Testis (tissue), 2 donors: ENCODE measurements at regions not wholly inside any gene's neighbourhood (a gene's known extent, or its start where the extent isn't known, plus 50 kb on each side); places are given as distances from the start of the nearest gene placed in this dataset.
A peak's percentile ranks its signal among the peaks of the same experiment; 100 is the strongest.

ENCODE experiments used
- DNase-seq: peaks from one replicate; pipeline ENCODE4 v3.0.0-alpha.2; 2019
- H3K27ac ChIP-seq, 2 donors: fragments of 200-600 bp; sonication (generic); one replicate each; pipeline ENCODE4 v1.5.1; 2019
- H3K27me3 ChIP-seq: fragments of 200-600 bp; sonication (generic); one replicate; pipeline ENCODE4 v1.5.1; 2019
- H3K36me3 ChIP-seq: fragments of 200-600 bp; sonication (generic); one replicate; pipeline ENCODE4 v1.5.1; 2017; ENCODE audit warnings: low read depth; ENCODE audit errors: missing control alignments
- H3K4me1 ChIP-seq: fragments of 200-600 bp; sonication (generic); one replicate; pipeline ENCODE4 v1.5.1; 2019
- H3K4me3 ChIP-seq, 2 donors: fragments of 200-600 bp; sonication (generic); one replicate each; pipeline ENCODE4 v1.5.1; 2017 to 2019
- H3K9me3 ChIP-seq: fragments of 200-600 bp; sonication (generic); one replicate; pipeline ENCODE4 v1.5.1; 2017
- POLR2A ChIP-seq: fragments of 450-650 bp; IDR thresholded peaks from one replicate; pipeline ENCODE4 v1.6.1; 2017; ENCODE audit warnings: antibody characterized with exemption, mild to moderate bottlenecking, moderate library complexity
- WGBS, 2 donors: methylation state at CpG; one replicate each; pipeline ENCODE4 v1.1.5; 2018; 5-methylcytosine and 5-hydroxymethylcytosine counted together
- intact Hi-C: fragments of 100-400 bp; cut with DNase I; formaldehyde crosslinking; loops from one replicate; pipeline ENCODE4 v1.15.1; 2023; ENCODE audit warnings: low total_unique reads
- TF ChIP-seq, protein P1 (sequence below), 3 experiments: fragments of 450-650 bp in 2 of 3; fragments of 200-600 bp in 1 of 3; sonication (generic) in 1 of 3; IDR thresholded peaks; one replicate each; pipeline ENCODE4 v1.5.1; 2016 to 2019; ENCODE audit warnings: antibody characterized with exemption in 3 of 3, mild to moderate bottlenecking in 2 of 3, moderate library complexity in 1 of 3

DNA sequence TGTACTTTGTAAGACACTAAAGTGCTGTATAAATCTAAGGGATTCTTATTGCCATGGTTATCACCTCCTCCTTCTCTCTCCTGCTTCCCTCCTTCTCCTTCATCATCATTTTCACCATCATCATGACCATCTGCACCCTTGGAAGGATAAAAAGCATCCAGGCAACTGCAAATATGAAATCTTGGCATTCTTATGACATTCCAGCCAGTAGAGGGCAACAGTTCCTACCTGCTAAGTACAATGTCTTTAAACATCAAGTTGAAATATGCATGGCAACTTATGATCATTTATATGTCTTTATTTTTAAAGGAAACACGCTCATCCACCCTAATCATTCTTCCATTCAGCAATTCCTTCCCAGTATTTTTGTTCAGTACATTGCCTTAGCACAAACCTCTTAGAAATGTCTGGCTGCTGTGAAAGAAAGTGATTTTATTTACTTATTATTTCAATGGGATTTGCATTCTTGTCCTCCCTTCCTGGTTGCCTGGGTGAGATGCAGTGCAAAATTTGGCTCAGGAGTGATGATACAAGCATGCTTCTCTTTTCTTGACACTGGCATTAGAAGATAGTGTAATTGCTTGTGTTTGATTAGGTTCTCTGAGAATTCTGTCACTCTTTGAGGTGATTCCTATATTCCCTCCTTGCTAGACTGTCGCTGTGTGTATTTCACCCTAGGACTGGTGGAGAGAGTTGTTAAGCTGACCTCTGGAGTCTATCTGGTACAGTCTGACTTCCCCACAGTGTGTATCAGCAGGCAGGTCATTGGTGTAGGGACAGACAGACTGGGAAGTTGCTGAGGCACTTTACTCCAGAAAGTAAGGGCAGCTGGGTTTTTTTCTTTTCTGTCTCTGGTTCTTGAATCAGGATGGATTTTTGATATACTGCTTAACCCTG is 188.5 kb upstream of the BMPER start:
- WGBS, 2 donors, result 66 to 85% methylated on average over 2 of the region's 2 CpGs
- Histone ChIP-seq H3K9me3 (no peaks in the 10 kb centered on the region), H3K36me3 (no peaks in the 10 kb centered on the region), H3K4me1 (no peaks in the 10 kb centered on the region), H3K27ac (no peak overlapping the region), H3K4me3 (no peak overlapping the region), H3K27me3 (no peaks in the 10 kb centered on the region)
- TF ChIP-seq POLR2A, result no peak
- TF ChIP-seq, protein P1, sequence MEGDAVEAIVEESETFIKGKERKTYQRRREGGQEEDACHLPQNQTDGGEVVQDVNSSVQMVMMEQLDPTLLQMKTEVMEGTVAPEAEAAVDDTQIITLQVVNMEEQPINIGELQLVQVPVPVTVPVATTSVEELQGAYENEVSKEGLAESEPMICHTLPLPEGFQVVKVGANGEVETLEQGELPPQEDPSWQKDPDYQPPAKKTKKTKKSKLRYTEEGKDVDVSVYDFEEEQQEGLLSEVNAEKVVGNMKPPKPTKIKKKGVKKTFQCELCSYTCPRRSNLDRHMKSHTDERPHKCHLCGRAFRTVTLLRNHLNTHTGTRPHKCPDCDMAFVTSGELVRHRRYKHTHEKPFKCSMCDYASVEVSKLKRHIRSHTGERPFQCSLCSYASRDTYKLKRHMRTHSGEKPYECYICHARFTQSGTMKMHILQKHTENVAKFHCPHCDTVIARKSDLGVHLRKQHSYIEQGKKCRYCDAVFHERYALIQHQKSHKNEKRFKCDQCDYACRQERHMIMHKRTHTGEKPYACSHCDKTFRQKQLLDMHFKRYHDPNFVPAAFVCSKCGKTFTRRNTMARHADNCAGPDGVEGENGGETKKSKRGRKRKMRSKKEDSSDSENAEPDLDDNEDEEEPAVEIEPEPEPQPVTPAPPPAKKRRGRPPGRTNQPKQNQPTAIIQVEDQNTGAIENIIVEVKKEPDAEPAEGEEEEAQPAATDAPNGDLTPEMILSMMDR (IDR thresholded peaks at IDR 0.05), result peak; percentile 28 to 52 (median 30)
- intact Hi-C loops, result no loop called here
- DNase-seq, result no peak

DNA sequence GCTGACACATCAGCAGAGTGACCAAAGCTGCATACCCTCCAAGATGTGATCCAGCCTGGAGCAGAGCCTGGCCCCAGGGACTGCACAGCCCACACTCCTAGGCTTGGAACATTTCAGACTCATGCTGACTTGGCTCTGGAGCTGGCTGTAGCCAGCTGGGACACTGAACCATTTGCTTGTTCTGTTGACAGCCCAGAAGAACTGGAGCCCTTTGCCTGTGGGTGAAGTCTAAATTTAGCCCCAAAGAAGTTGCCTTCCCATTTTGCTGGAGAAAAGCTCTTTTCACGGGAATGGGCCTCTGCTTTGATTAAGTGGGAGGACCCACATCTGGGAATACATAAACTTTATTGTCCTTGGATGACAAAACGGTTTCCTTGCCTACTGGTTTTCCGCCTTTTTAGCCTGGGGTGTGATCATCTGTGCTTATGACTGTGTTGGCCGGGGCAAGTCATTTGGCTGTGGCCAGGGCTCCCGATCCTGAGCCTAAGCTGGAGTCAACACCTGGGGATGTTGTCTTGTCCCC is 186.2 kb upstream of the BMPER start:
- 50 to 66% methylated on average over 2 to 5 of the region's 5 CpGs for WGBS, 2 donors
- Histone ChIP-seq H3K4me1 (no peaks in the 10 kb centered on the region), H3K27me3 (no peaks in the 10 kb centered on the region), H3K4me3 (no peak overlapping the region), H3K27ac (no peak overlapping the region), H3K36me3 (no peaks in the 10 kb centered on the region), H3K9me3 (no peaks in the 10 kb centered on the region)
- TF ChIP-seq POLR2A, result no peak
- TF ChIP-seq, protein P1 (IDR thresholded peaks at IDR 0.05), result no peak
- peak; percentile 21 for DNase-seq
- intact Hi-C loops, result no loop called here

DNA sequence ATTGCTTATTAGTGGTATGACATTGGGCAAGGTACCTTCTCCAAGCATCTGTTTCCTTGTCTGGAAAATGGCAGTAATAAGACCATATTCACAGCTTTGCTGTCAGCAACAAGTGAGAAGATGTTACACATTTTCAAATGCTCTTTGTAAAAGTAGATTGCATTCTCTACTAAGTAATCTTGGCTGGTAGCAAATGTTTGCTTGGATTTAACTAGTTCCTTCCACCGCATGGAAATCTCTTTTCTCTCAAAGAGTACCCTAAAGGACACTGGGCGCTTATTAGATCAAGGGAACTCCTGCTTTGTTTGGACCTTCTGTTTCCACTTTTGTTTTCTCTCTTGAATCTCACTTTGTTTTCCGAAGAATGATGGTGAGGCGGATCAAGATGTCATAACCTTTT is 185.2 kb upstream of the BMPER start:
- Histone ChIP-seq H3K4me3 (no peak overlapping the region), H3K27me3 (no peaks in the 10 kb centered on the region), H3K36me3 (no peaks in the 10 kb centered on the region), H3K4me1 (no peaks in the 10 kb centered on the region), H3K27ac (no peak overlapping the region), H3K9me3 (no peaks in the 10 kb centered on the region)
- 93 to 97% methylated on average over 4 of the region's 4 CpGs for WGBS, 2 donors
- no peak for DNase-seq
- intact Hi-C loops, result no loop called here
- TF ChIP-seq, protein P1 (IDR thresholded peaks at IDR 0.05), result no peak
- no peak for TF ChIP-seq POLR2A

DNA sequence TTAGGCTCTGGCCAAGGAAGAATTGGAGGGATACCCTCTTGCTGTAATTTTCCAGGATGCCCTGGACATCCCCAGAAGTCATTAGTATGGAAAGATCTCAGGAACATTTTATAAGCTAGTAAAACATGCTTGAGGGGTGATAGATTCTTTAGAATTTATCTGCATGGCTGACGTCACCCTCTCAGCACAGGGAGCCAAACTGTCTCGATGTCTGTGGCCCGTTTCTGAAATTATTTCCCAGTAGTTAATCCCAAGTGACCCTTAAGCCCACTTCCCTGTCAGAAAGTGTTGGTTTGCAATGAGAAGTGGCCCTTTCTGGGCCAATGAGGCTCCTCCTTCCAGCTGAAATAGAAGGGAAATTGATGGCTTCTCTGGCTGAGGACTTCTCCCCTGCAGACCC is 184.5 kb upstream of the BMPER start:
- Histone ChIP-seq H3K9me3 (no peaks in the 10 kb centered on the region), H3K4me3 (no peak overlapping the region), H3K4me1 (no peaks in the 10 kb centered on the region), H3K27ac (no peak overlapping the region), H3K27me3 (no peaks in the 10 kb centered on the region), H3K36me3 (no peaks in the 10 kb centered on the region)
- intact Hi-C loops, result no loop called here
- WGBS, 2 donors, result 92 to 94% methylated on average over 3 of the region's 3 CpGs
- no peak for TF ChIP-seq POLR2A
- TF ChIP-seq, protein P1 (IDR thresholded peaks at IDR 0.05), result no peak
- DNase-seq, result no peak
